GM12891 (cell line): ENCODE measurements at regions not wholly inside any gene's neighbourhood (a gene's known extent, or its start where the extent isn't known, plus 50 kb on each side); places are given as distances from the start of the nearest gene placed in this dataset.

Experiments
- POLR2A ChIP-seq: IDR thresholded peaks from 2 replicates; pipeline ENCODE4 v1.6.1; 2011; ENCODE audit warnings: low read depth, low read length, control low read depth
- POLR2AphosphoS5 ChIP-seq: IDR thresholded peaks from 2 replicates; pipeline ENCODE4 v1.6.1; 2011; ENCODE audit warnings: low read depth, low read length, control low read depth
- SPI1 ChIP-seq: IDR thresholded peaks from 2 replicates; pipeline ENCODE4 v1.6.1; 2011; ENCODE audit warnings: low read depth, low read length, control low read depth

- TF ChIP-seq SPI1 (no peak), POLR2A (no peak), POLR2AphosphoS5 (no peak)
Observed at GRCh38 chr5:61842840-61843239, 463.2 kb upstream of the KIF2A start.
